ENCODE measurements at regions not wholly inside any gene's neighbourhood (a gene's known extent, or its start where the extent isn't known, plus 50 kb on each side); places are given as distances from the start of the nearest gene placed in this dataset.

DNA sequence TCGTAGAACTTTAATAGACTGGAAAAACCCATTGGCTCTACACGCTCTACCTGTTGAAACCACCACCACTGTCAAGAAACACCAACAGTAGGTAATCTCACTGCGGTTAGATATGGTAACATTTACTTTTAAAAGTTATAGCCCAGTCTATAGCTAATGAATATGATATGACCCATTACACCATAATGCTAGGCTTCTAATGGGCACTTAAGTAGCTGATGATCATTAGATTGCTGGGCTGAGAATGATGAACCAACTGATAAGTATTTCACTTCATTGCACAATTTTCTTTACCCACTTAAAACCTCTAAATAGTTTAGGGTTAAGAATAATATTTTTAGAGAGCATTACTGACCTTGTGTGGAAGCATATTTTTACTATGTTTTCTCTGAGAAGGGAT lies 788.9 kb upstream of the CA10 start:
- TF ChIP-seq, protein P1, sequence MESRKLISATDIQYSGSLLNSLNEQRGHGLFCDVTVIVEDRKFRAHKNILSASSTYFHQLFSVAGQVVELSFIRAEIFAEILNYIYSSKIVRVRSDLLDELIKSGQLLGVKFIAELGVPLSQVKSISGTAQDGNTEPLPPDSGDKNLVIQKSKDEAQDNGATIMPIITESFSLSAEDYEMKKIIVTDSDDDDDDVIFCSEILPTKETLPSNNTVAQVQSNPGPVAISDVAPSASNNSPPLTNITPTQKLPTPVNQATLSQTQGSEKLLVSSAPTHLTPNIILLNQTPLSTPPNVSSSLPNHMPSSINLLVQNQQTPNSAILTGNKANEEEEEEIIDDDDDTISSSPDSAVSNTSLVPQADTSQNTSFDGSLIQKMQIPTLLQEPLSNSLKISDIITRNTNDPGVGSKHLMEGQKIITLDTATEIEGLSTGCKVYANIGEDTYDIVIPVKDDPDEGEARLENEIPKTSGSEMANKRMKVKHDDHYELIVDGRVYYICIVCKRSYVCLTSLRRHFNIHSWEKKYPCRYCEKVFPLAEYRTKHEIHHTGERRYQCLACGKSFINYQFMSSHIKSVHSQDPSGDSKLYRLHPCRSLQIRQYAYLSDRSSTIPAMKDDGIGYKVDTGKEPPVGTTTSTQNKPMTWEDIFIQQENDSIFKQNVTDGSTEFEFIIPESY (IDR thresholded peaks at IDR 0.05; ENCODE audit: borderline replicate concordance, low read depth) = no peak
- TF ChIP-seq ELF1 (IDR thresholded peaks at IDR 0.05) (no peak), TAF1 (IDR thresholded peaks at IDR 0.05; ENCODE audit: borderline replicate concordance, low read depth, low read length) (no peak), MEF2A (IDR thresholded peaks at IDR 0.05; ENCODE audit: borderline replicate concordance, low read depth) (no peak), NRF1 (IDR thresholded peaks at IDR 0.05; ENCODE audit: low read depth, low read length) (no peak), EZH2phosphoT487 (IDR thresholded peaks at IDR 0.05; ENCODE audit: borderline replicate concordance, low read depth) (no peak), GABPA (IDR thresholded peaks at IDR 0.05; ENCODE audit: low read depth) (no peak), MXI1 (IDR thresholded peaks at IDR 0.05; ENCODE audit: low read depth, low read length) (no peak), EP300 (IDR thresholded peaks at IDR 0.05; ENCODE audit: borderline replicate concordance in 1 of 2, low read depth in 1 of 2, low read length in 1 of 2) (no peak), SMC3 (IDR thresholded peaks at IDR 0.05; ENCODE audit: low read depth, low read length) (no peak), GATA2 (CRISPR knock-in tag; IDR thresholded peaks at IDR 0.05) (no peak), TEAD4 (IDR thresholded peaks at IDR 0.05; ENCODE audit: borderline replicate concordance, insufficient read depth) (no peak), FOXM1 (IDR thresholded peaks at IDR 0.05; ENCODE audit: low read depth) (no peak), RAD21 (IDR thresholded peaks at IDR 0.05; ENCODE audit: low read length) (no peak), SIN3A (IDR thresholded peaks at IDR 0.05; ENCODE audit: borderline replicate concordance, low read depth, low read length) (no peak), JUND (IDR thresholded peaks at IDR 0.05) (no peak)
- TF ChIP-seq, protein P2, sequence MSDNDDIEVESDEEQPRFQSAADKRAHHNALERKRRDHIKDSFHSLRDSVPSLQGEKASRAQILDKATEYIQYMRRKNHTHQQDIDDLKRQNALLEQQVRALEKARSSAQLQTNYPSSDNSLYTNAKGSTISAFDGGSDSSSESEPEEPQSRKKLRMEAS (IDR thresholded peaks at IDR 0.05; ENCODE audit: low read depth) = no peak
- TF ChIP-seq, protein P3, sequence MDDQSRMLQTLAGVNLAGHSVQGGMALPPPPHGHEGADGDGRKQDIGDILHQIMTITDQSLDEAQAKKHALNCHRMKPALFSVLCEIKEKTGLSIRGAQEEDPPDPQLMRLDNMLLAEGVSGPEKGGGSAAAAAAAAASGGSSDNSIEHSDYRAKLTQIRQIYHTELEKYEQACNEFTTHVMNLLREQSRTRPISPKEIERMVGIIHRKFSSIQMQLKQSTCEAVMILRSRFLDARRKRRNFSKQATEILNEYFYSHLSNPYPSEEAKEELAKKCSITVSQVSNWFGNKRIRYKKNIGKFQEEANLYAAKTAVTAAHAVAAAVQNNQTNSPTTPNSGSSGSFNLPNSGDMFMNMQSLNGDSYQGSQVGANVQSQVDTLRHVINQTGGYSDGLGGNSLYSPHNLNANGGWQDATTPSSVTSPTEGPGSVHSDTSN (IDR thresholded peaks at IDR 0.05) = no peak
- TF ChIP-seq, protein P4, sequence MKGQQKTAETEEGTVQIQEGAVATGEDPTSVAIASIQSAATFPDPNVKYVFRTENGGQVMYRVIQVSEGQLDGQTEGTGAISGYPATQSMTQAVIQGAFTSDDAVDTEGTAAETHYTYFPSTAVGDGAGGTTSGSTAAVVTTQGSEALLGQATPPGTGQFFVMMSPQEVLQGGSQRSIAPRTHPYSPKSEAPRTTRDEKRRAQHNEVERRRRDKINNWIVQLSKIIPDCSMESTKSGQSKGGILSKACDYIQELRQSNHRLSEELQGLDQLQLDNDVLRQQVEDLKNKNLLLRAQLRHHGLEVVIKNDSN (IDR thresholded peaks at IDR 0.05; ENCODE audit: borderline replicate concordance, low read depth) = no peak
- TF ChIP-seq, protein P5, sequence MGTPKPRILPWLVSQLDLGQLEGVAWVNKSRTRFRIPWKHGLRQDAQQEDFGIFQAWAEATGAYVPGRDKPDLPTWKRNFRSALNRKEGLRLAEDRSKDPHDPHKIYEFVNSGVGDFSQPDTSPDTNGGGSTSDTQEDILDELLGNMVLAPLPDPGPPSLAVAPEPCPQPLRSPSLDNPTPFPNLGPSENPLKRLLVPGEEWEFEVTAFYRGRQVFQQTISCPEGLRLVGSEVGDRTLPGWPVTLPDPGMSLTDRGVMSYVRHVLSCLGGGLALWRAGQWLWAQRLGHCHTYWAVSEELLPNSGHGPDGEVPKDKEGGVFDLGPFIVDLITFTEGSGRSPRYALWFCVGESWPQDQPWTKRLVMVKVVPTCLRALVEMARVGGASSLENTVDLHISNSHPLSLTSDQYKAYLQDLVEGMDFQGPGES (IDR thresholded peaks at IDR 0.05; ENCODE audit: low read depth, low read length) = no peak
- no peaks in the 10 kb centered on the region for H3K9me2 ChIP-seq
- CTCF ChIA-PET = interaction anchor here (1.3 to 1.6 kb wide), 3 partner anchors 9 to 84 kb away, joined by 3 to 5 read pairs (median 3); no protein-coding TSS in a partner anchor
- H3K9ac ChIP-seq = no peak overlapping the region
- no peaks in the 10 kb centered on the region for H3K79me2 ChIP-seq (ENCODE audit: insufficient read depth)
- POLR2A ChIA-PET = no interaction called here
- no peaks in the 10 kb centered on the region for H3K27me3 ChIP-seq (ENCODE audit: insufficient read depth)
- no peaks in the 10 kb centered on the region for H4K20me1 ChIP-seq (ENCODE audit: insufficient read depth)
- no peaks in the 10 kb centered on the region for H3K36me3 ChIP-seq (replicated peaks in 1 of 2; ENCODE audit: control insufficient read depth in 1 of 2, insufficient read depth in 2 of 2, low read length in 1 of 2)
- no peaks in the 10 kb centered on the region for H3F3A ChIP-seq (replicated peaks; ENCODE audit: insufficient read depth)
- H3K4me1 ChIP-seq (ENCODE audit: control insufficient read depth in 1 of 2, insufficient read depth in 2 of 2, low read depth in 1 of 2, low read length in 1 of 2) = no peaks in the 10 kb centered on the region
- WGBS (ENCODE audit: low lambda C conversion rate) = 18% methylated on average over 3 of the region's 3 CpGs
- no peak overlapping the region for H2AFZ ChIP-seq (ENCODE audit: low read depth)
- no peak overlapping the region for H3K4me3 ChIP-seq (ENCODE audit: low read depth in 2 of 2, low read length in 1 of 2)
- no peak overlapping the region for H3K27ac ChIP-seq (ENCODE audit: low read depth in 2 of 2, low read length in 1 of 2)
- DNase-seq = no peak
- no peak overlapping the region for H3K4me2 ChIP-seq
- H3K9me3 ChIP-seq = no peaks in the 10 kb centered on the region
